ENCODE measurements at regions not wholly inside any gene's neighbourhood (a gene's known extent, or its start where the extent isn't known, plus 50 kb on each side); places are given as distances from the start of the nearest gene placed in this dataset.

- H4K20me1 ChIP-seq (ENCODE audit: control insufficient read depth, extremely low read depth, insufficient read depth, low read length): no peaks in the 10 kb centered on the region
- no peak overlapping the region for H3K4me2 ChIP-seq (ENCODE audit: extremely low read depth, insufficient read depth, low read length)
Measured at GRCh38 chr11:87967459-87967858, 207.8 kb downstream of the RAB38 start.

GRCh38 chr11:87966694-87967093, 208.5 kb downstream of the RAB38 start:
- H3K4me2 ChIP-seq (ENCODE audit: extremely low read depth, insufficient read depth, low read length): no peak overlapping the region
- H3K27ac ChIP-seq (ENCODE audit: insufficient read depth, low read length): no peak overlapping the region
- no peaks in the 10 kb centered on the region for H3K4me1 ChIP-seq (ENCODE audit: control insufficient read depth, extremely low read depth, insufficient read depth, low read length)
- H3K9ac ChIP-seq (ENCODE audit: insufficient read depth, low read length): no peak overlapping the region
- no peak for DNase-seq (ENCODE audit: low read depth in 2 of 2)
- TF ChIP-seq CTCF (conservative IDR thresholded peaks at IDR 0.05 in 1 of 2, IDR thresholded peaks at IDR 0.05 in 1 of 2; ENCODE audit: low read depth in 1 of 2, low read length in 2 of 2) (no peak), EZH2 (IDR thresholded peaks at IDR 0.05; ENCODE audit: low read length, missing control alignments) (no peak)
- no peaks in the 10 kb centered on the region for H3K27me3 ChIP-seq (ENCODE audit: control insufficient read depth, insufficient read depth, low read length)
- no peaks in the 10 kb centered on the region for H3K79me2 ChIP-seq (ENCODE audit: control insufficient read depth, insufficient read depth, low read length)
- H3K4me3 ChIP-seq (replicated peaks in 1 of 4; ENCODE audit: control extremely low read depth in 1 of 4, insufficient read depth in 1 of 4, low read depth in 3 of 4, low read length in 4 of 4): no peak overlapping the region
- H4K20me1 ChIP-seq (ENCODE audit: control insufficient read depth, extremely low read depth, insufficient read depth, low read length): no peaks in the 10 kb centered on the region
- no peaks in the 10 kb centered on the region for H3K9me3 ChIP-seq (ENCODE audit: control insufficient read depth, insufficient read depth, low read depth, low read length)
- no peaks in the 10 kb centered on the region for H3K36me3 ChIP-seq (ENCODE audit: control insufficient read depth, insufficient read depth, low read length)
- H2AFZ ChIP-seq (ENCODE audit: low read length): no peak overlapping the region

More at GRCh38 chr11:87967459-87967858, 207.8 kb downstream of the RAB38 start:
- H3K4me1 ChIP-seq (ENCODE audit: control insufficient read depth, extremely low read depth, insufficient read depth, low read length): no peaks in the 10 kb centered on the region
- H3K9ac ChIP-seq (ENCODE audit: insufficient read depth, low read length): no peak overlapping the region
- no peaks in the 10 kb centered on the region for H3K79me2 ChIP-seq (ENCODE audit: control insufficient read depth, insufficient read depth, low read length)
- no peak for DNase-seq (ENCODE audit: low read depth in 2 of 2)
- H2AFZ ChIP-seq (ENCODE audit: low read length): no peak overlapping the region
- TF ChIP-seq EZH2 (IDR thresholded peaks at IDR 0.05; ENCODE audit: low read length, missing control alignments) (no peak), CTCF (conservative IDR thresholded peaks at IDR 0.05 in 1 of 2, IDR thresholded peaks at IDR 0.05 in 1 of 2; ENCODE audit: low read depth in 1 of 2, low read length in 2 of 2) (no peak)
- H3K4me3 ChIP-seq (replicated peaks in 1 of 4; ENCODE audit: control extremely low read depth in 1 of 4, insufficient read depth in 1 of 4, low read depth in 3 of 4, low read length in 4 of 4): no peak overlapping the region
- H3K27me3 ChIP-seq (ENCODE audit: control insufficient read depth, insufficient read depth, low read length): no peaks in the 10 kb centered on the region
- H3K36me3 ChIP-seq (ENCODE audit: control insufficient read depth, insufficient read depth, low read length): no peaks in the 10 kb centered on the region
- no peak overlapping the region for H3K27ac ChIP-seq (ENCODE audit: insufficient read depth, low read length)
- no peaks in the 10 kb centered on the region for H3K9me3 ChIP-seq (ENCODE audit: control insufficient read depth, insufficient read depth, low read depth, low read length)

DNA sequence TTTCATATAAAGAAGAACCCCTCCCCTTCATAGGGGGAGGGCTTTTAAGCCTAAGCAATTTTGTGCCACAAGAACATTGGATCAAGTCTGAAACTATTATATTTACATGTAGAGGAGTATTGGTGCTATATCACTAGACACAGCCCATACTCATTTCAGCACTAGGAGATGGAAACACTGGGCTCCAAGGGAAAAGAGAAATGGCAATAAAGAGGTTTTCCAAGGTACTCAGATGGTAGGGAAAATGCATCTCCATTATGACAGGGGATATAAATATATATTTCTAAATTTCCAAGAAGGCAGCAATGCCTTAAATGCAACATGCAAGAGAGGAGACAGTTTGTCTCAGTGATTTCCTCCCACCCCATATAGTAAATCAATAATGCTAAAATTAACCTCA, 209.0 kb downstream of the RAB38 start:
- Histone ChIP-seq H4K20me1 (ENCODE audit: control insufficient read depth, extremely low read depth, insufficient read depth, low read length) (no peaks in the 10 kb centered on the region), H3K79me2 (ENCODE audit: control insufficient read depth, insufficient read depth, low read length) (no peaks in the 10 kb centered on the region), H3K4me3 (replicated peaks in 1 of 4; ENCODE audit: control extremely low read depth in 1 of 4, insufficient read depth in 1 of 4, low read depth in 3 of 4, low read length in 4 of 4) (no peak overlapping the region), H3K27ac (ENCODE audit: insufficient read depth, low read length) (no peak overlapping the region), H3K4me1 (ENCODE audit: control insufficient read depth, extremely low read depth, insufficient read depth, low read length) (no peaks in the 10 kb centered on the region), H2AFZ (ENCODE audit: low read length) (no peak overlapping the region), H3K36me3 (ENCODE audit: control insufficient read depth, insufficient read depth, low read length) (no peaks in the 10 kb centered on the region), H3K4me2 (ENCODE audit: extremely low read depth, insufficient read depth, low read length) (no peak overlapping the region), H3K9ac (ENCODE audit: insufficient read depth, low read length) (no peak overlapping the region), H3K27me3 (ENCODE audit: control insufficient read depth, insufficient read depth, low read length) (no peaks in the 10 kb centered on the region), H3K9me3 (ENCODE audit: control insufficient read depth, insufficient read depth, low read depth, low read length) (no peaks in the 10 kb centered on the region)
- no peak for DNase-seq (ENCODE audit: low read depth in 2 of 2)
- TF ChIP-seq CTCF (conservative IDR thresholded peaks at IDR 0.05 in 1 of 2, IDR thresholded peaks at IDR 0.05 in 1 of 2; ENCODE audit: low read depth in 1 of 2, low read length in 2 of 2) (no peak), EZH2 (IDR thresholded peaks at IDR 0.05; ENCODE audit: low read length, missing control alignments) (no peak)
